ENCODE measurements at regions not wholly inside any gene's neighbourhood (a gene's known extent, or its start where the extent isn't known, plus 50 kb on each side); places are given as distances from the start of the nearest gene placed in this dataset.

DNA sequence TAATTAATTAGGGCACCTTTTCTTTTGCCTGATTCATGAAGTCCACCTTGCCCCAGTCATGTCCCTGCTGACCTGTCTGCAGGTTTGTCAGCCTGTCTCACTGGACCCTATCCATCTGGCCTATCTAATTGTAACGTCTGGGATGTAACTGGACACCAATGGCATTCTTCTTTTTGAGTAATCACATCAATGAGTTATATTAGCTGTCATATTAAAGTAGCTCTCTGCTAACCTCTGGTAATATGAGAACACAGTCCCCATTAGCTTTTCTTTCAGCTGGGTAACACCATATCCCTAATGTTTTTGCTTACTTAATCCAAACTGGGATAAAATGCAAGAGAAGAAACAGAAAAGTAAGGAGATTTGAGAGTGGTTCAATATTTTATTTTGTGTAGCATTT, 166.2 kb upstream of the VEPH1 start:
- TF ChIP-seq CTCF (IDR thresholded peaks at IDR 0.05) (no peak), POLR2A (IDR thresholded peaks at IDR 0.05) (no peak)
